Neural progenitor cell (in vitro differentiated cells): ENCODE measurements at regions not wholly inside any gene's neighbourhood (a gene's known extent, or its start where the extent isn't known, plus 50 kb on each side); places are given as distances from the start of the nearest gene placed in this dataset.

ENCODE experiments used
- CTCF ChIP-seq: fragments of 200-600 bp; sonication (generic); IDR thresholded peaks from 2 replicates; pipeline ENCODE4 v1.5.1; 2017; ENCODE audit warnings: antibody characterized with exemption, mild to moderate bottlenecking
- EZH2 ChIP-seq: fragments of 200-600 bp; sonication (generic); IDR thresholded peaks from 2 replicates; pipeline ENCODE4 v1.6.1; 2017; ENCODE audit warnings: antibody characterized with exemption, mild to moderate bottlenecking, moderate library complexity
- EZH2phosphoT487 ChIP-seq: fragments of 200-600 bp; sonication (generic); IDR thresholded peaks from 2 replicates; pipeline ENCODE4 v1.6.1; 2017; ENCODE audit warnings: antibody characterized with exemption

GRCh38 chr1:188386161-188386560 is 1557.4 kb downstream of the PLA2G4A start:
- TF ChIP-seq CTCF (no peak), EZH2phosphoT487 (no peak), EZH2 (no peak)
